MM.1S (cell line): ENCODE measurements at regions not wholly inside any gene's neighbourhood (a gene's known extent, or its start where the extent isn't known, plus 50 kb on each side); places are given as distances from the start of the nearest gene placed in this dataset.

ENCODE experiments used
- DNase-seq: peaks from one replicate; pipeline ENCODE4 v3.0.0-alpha.2; 2015
- H2AFZ ChIP-seq: fragments of 300-600 bp; sonication (generic); 2 replicates; pipeline ENCODE4 v1.6.0; 2016; ENCODE audit warnings: antibody characterized with exemption, low read length
- H3F3A ChIP-seq: fragments of 300-600 bp; sonication (generic); 2 replicates; pipeline ENCODE4 v1.6.1; 2016; ENCODE audit warnings: mild to moderate bottlenecking, antibody characterized with exemption, low read length, moderate library complexity, mixed read lengths; ENCODE audit not compliant: insufficient read depth
- H3K27ac ChIP-seq: fragments of 300-600 bp; sonication (generic); 2 replicates; pipeline ENCODE4 v1.5.1; 2016; ENCODE audit warnings: mild to moderate bottlenecking, low read length
- H3K27me3 ChIP-seq: fragments of 300-600 bp; sonication (generic); replicated peaks from 2 replicates; pipeline ENCODE4 v1.6.0; 2016; ENCODE audit warnings: low read length; ENCODE audit not compliant: insufficient read depth
- H3K36me3 ChIP-seq: fragments of 300-600 bp; sonication (generic); replicated peaks from 2 replicates; pipeline ENCODE4 v1.6.1; 2016; ENCODE audit warnings: mild to moderate bottlenecking, low read length, mixed read lengths; ENCODE audit not compliant: insufficient read depth
- H3K4me1 ChIP-seq: fragments of 300-600 bp; sonication (generic); 2 replicates; pipeline ENCODE4 v1.6.1; 2016; ENCODE audit warnings: low read length, mixed read lengths
- H3K4me2 ChIP-seq: fragments of 300-600 bp; sonication (generic); 2 replicates; pipeline ENCODE4 v1.6.0; 2016; ENCODE audit warnings: low read depth, low read length
- H3K4me3 ChIP-seq: fragments of 300-600 bp; sonication (generic); 2 replicates; pipeline ENCODE4 v1.5.1; 2016; ENCODE audit warnings: low read length, mixed read lengths
- H3K79me2 ChIP-seq: fragments of 300-600 bp; sonication (generic); 2 replicates; pipeline ENCODE4 v1.6.1; 2016; ENCODE audit warnings: mixed run types, low read length, mixed read lengths
- H3K9ac ChIP-seq: fragments of 300-600 bp; sonication (generic); 2 replicates; pipeline ENCODE4 v1.6.1; 2016; ENCODE audit warnings: low read length, mixed read lengths
- H3K9me2 ChIP-seq: fragments of 300-600 bp; sonication (generic); replicated peaks from 2 replicates; pipeline ENCODE4 v1.6.1; 2016; ENCODE audit warnings: mild to moderate bottlenecking, low read length, mixed read lengths; ENCODE audit not compliant: insufficient read depth
- H3K9me3 ChIP-seq: fragments of 300-600 bp; sonication (generic); replicated peaks from 2 replicates; pipeline ENCODE4 v1.6.1; 2016; ENCODE audit warnings: mild to moderate bottlenecking, low read length, mixed read lengths; ENCODE audit not compliant: insufficient read depth
- H4K20me1 ChIP-seq: fragments of 300-600 bp; sonication (generic); 2 replicates; pipeline ENCODE4 v1.6.1; 2016; ENCODE audit warnings: mild to moderate bottlenecking, low read length, moderate library complexity, mixed read lengths; ENCODE audit not compliant: insufficient read depth
- EZH2 ChIP-seq: fragments of 300-600 bp; sonication (generic); optimal IDR thresholded peaks from 2 replicates; pipeline ENCODE3; 2017; ENCODE audit warnings: low read depth, mild to moderate bottlenecking, antibody characterized with exemption, low read length, mixed read lengths
- EZH2phosphoT487 ChIP-seq: fragments of 300-600 bp; sonication (generic); IDR thresholded peaks from 2 replicates; pipeline ENCODE4 v1.6.1; 2018; ENCODE audit warnings: antibody characterized with exemption, low read length
- TF ChIP-seq, protein P1 (sequence below): fragments of 300-600 bp; sonication (generic); IDR thresholded peaks from 2 replicates; pipeline ENCODE4 v1.5.1; 2016; ENCODE audit warnings: antibody characterized with exemption, low read length, mixed read lengths

- no peaks in the 10 kb centered on the region for H3K9me2 ChIP-seq
- no peaks in the 10 kb centered on the region for H3K9me3 ChIP-seq
- H3K27me3 ChIP-seq: no peaks in the 10 kb centered on the region
- no peaks in the 10 kb centered on the region for H4K20me1 ChIP-seq
- H3K36me3 ChIP-seq: no peaks in the 10 kb centered on the region
- H3K79me2 ChIP-seq: no peaks in the 10 kb centered on the region
- no peak overlapping the region for H2AFZ ChIP-seq
- no peaks in the 10 kb centered on the region for H3F3A ChIP-seq
- H3K4me2 ChIP-seq: no peak overlapping the region
- no peak overlapping the region for H3K27ac ChIP-seq
- H3K4me3 ChIP-seq: no peak overlapping the region
- DNase-seq: no peak
- no peak overlapping the region for H3K9ac ChIP-seq
- H3K4me1 ChIP-seq: no peaks in the 10 kb centered on the region
- TF ChIP-seq, protein P1, sequence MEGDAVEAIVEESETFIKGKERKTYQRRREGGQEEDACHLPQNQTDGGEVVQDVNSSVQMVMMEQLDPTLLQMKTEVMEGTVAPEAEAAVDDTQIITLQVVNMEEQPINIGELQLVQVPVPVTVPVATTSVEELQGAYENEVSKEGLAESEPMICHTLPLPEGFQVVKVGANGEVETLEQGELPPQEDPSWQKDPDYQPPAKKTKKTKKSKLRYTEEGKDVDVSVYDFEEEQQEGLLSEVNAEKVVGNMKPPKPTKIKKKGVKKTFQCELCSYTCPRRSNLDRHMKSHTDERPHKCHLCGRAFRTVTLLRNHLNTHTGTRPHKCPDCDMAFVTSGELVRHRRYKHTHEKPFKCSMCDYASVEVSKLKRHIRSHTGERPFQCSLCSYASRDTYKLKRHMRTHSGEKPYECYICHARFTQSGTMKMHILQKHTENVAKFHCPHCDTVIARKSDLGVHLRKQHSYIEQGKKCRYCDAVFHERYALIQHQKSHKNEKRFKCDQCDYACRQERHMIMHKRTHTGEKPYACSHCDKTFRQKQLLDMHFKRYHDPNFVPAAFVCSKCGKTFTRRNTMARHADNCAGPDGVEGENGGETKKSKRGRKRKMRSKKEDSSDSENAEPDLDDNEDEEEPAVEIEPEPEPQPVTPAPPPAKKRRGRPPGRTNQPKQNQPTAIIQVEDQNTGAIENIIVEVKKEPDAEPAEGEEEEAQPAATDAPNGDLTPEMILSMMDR: no peak
- TF ChIP-seq EZH2 (no peak), EZH2phosphoT487 (no peak)
These were observed 497.3 kb downstream of the NEBL start for GRCh38 chr10:20399772-20400171.

DNA sequence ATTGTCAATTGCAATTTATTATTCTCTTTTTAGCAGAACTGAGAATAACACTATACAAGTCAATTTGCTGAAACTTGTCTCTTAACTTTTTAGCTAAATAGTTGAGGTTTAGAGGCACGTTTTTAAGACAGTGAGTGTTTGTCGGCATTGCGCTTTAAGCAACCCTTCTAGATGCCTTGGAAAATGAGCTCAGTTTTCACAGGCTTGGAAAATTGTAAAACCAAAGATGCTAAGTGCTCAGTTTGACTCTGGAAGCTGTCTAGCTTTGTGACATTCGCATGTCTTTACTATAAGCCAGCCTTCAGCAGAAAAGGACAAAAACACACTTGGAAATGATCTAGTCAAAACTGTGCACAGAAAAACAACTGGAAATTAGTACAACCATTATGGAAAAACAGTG lies 500.4 kb downstream of the NEBL start:
- H3K4me3 ChIP-seq: no peak overlapping the region
- H3K9me3 ChIP-seq: no peaks in the 10 kb centered on the region
- no peak overlapping the region for H3K4me2 ChIP-seq
- no peak overlapping the region for H3K27ac ChIP-seq
- no peaks in the 10 kb centered on the region for H3K36me3 ChIP-seq
- TF ChIP-seq EZH2: no peak
- no peak for TF ChIP-seq EZH2phosphoT487
- TF ChIP-seq, protein P1: no peak
- H2AFZ ChIP-seq: no peak overlapping the region
- H3K79me2 ChIP-seq: no peaks in the 10 kb centered on the region
- DNase-seq: no peak
- no peak overlapping the region for H3K9ac ChIP-seq
- H3K27me3 ChIP-seq: no peaks in the 10 kb centered on the region
- H3K9me2 ChIP-seq: no peaks in the 10 kb centered on the region
- no peaks in the 10 kb centered on the region for H3K4me1 ChIP-seq
- no peaks in the 10 kb centered on the region for H3F3A ChIP-seq
- no peaks in the 10 kb centered on the region for H4K20me1 ChIP-seq

DNA sequence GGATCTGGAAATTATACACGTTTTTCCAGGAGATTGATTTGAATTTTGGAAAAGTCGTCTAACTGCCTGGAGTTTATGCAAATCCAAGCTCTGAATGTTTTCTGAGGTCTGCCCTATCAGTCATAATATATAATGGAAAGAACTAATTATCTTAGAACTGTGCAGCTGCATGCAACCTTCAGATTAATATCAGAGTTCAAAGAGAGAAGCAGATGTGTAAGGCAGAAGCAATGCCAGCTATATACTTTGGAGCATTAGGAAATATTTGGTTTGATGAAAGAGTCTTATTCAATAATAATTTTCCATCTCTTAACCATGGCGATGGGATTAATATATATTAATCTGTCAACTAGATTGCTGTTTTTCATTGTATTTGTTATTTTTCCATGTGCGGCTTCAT lies 500.9 kb downstream of the NEBL start:
- no peaks in the 10 kb centered on the region for H3K9me2 ChIP-seq
- no peaks in the 10 kb centered on the region for H4K20me1 ChIP-seq
- H3K36me3 ChIP-seq: no peaks in the 10 kb centered on the region
- H3K9ac ChIP-seq: no peak overlapping the region
- H3F3A ChIP-seq: no peaks in the 10 kb centered on the region
- H3K9me3 ChIP-seq: no peaks in the 10 kb centered on the region
- no peak overlapping the region for H2AFZ ChIP-seq
- no peaks in the 10 kb centered on the region for H3K79me2 ChIP-seq
- DNase-seq: no peak
- no peaks in the 10 kb centered on the region for H3K27me3 ChIP-seq
- no peak overlapping the region for H3K27ac ChIP-seq
- no peak overlapping the region for H3K4me3 ChIP-seq
- no peaks in the 10 kb centered on the region for H3K4me1 ChIP-seq
- TF ChIP-seq, protein P1: no peak
- no peak for TF ChIP-seq EZH2
- TF ChIP-seq EZH2phosphoT487: no peak
- H3K4me2 ChIP-seq: no peak overlapping the region

GRCh38 chr10:20391629-20392028 lies 505.5 kb downstream of the NEBL start:
- Histone ChIP-seq H3K36me3 (no peaks in the 10 kb centered on the region), H3K4me2 (no peak overlapping the region), H2AFZ (no peak overlapping the region), H3K9me2 (no peaks in the 10 kb centered on the region), H3F3A (no peaks in the 10 kb centered on the region), H3K27ac (no peak overlapping the region), H3K4me3 (no peak overlapping the region), H3K27me3 (no peaks in the 10 kb centered on the region), H4K20me1 (no peaks in the 10 kb centered on the region), H3K79me2 (no peaks in the 10 kb centered on the region), H3K9ac (no peak overlapping the region), H3K9me3 (no peaks in the 10 kb centered on the region), H3K4me1 (no peaks in the 10 kb centered on the region)
- TF ChIP-seq, protein P1: no peak
- TF ChIP-seq EZH2: no peak
- no peak for TF ChIP-seq EZH2phosphoT487
- DNase-seq: no peak
